AG09319 (cell line): ENCODE measurements at regions not wholly inside any gene's neighbourhood (a gene's known extent, or its start where the extent isn't known, plus 50 kb on each side); places are given as distances from the start of the nearest gene placed in this dataset.
A peak's percentile ranks its signal among the peaks of the same experiment; 100 is the strongest.

Experiments used
- DNase-seq: peaks from one replicate; pipeline ENCODE4 v3.0.0-alpha.2; 2010; ENCODE audit warnings: low read depth; ENCODE audit errors: extremely low read depth
- TF ChIP-seq, protein P1 (sequence below): IDR thresholded peaks from 2 replicates; pipeline ENCODE4 v1.5.1; 2011; ENCODE audit warnings: low read depth, mild to moderate bottlenecking, inconsistent platforms, low read length, moderate library complexity

DNA sequence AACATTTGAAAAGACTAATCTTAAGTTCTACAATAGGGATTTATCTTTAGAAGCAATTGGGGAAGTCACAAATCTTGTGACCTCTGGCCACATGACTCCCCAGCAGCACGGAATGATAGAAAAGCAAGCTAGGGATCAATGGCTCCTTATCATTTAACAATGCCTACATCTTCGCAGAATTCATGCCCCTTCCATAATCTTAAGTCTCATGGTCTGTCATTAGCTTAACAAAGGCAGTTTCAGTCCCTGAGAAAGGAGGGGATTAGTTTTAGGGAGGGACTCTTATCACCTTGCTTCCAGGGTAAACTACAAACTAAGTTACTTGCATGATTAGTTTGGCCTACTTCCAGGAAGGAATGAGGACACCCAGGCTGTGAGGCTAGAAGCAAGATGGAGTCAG is 486.0 kb downstream of the RMST start:
- no peak for DNase-seq
- TF ChIP-seq, protein P1, sequence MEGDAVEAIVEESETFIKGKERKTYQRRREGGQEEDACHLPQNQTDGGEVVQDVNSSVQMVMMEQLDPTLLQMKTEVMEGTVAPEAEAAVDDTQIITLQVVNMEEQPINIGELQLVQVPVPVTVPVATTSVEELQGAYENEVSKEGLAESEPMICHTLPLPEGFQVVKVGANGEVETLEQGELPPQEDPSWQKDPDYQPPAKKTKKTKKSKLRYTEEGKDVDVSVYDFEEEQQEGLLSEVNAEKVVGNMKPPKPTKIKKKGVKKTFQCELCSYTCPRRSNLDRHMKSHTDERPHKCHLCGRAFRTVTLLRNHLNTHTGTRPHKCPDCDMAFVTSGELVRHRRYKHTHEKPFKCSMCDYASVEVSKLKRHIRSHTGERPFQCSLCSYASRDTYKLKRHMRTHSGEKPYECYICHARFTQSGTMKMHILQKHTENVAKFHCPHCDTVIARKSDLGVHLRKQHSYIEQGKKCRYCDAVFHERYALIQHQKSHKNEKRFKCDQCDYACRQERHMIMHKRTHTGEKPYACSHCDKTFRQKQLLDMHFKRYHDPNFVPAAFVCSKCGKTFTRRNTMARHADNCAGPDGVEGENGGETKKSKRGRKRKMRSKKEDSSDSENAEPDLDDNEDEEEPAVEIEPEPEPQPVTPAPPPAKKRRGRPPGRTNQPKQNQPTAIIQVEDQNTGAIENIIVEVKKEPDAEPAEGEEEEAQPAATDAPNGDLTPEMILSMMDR: no peak

DNA sequence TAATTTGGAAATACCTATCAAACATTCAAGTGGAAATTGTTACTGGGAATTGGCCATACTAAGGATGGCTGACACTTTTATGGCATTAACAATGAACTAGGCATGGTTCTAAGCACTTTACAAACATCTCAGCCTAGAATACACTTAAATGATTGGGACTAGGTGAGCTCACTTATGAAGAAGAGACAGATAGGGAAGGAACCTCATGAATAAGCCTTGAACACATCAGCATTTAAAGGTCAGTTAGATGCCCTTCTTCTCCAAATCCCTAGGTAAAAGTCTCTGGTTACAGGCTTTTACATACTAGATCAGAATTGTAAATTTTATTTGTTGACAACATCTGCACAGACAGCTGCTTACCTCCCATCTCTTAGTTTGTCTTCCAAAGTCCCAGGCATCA is 488.6 kb downstream of the RMST start:
- TF ChIP-seq, protein P1: no peak

DNA sequence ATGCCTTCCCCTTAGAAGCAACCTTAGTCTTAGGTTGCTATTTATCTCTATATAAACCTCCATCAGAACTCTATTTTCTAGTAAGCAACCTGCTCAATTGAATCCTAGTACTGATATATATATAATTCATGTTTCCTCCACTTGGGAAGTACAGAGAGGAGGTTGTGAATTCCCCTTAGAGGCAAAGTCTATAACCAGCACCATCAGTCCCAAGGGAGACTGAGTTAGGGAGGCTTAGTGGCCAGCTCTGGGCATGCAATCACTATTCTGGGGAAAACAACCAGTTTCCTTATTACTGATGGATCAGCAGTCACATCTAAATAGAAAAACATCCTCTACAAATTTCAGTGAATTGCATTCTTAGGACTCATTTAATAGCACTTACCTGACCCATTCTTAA is 489.1 kb downstream of the RMST start:
- no peak for DNase-seq
- TF ChIP-seq, protein P1: no peak

More for the DNA sequence above, 488.6 kb downstream of the RMST start:
- no peak for DNase-seq

DNA sequence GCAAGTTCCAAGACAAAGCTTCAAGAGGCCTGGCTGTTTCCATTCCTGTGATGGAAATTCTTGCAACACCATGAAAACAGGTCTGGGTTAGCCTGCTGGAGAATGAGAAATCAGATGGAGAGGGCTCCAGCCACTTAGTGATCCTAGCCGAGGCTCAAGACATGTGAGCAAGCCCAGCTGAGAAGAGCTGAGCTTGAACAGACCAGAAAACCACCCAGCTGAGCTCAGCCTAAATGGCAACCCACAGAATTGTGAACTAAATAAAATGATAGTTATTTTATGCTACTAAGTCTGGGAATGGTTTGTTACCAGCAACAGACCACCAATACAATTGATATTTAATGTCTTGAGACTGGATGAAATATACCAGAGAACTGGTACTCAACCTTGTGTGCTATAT is 494.5 kb downstream of the RMST start:
- no peak for DNase-seq
- TF ChIP-seq, protein P1: no peak

DNA sequence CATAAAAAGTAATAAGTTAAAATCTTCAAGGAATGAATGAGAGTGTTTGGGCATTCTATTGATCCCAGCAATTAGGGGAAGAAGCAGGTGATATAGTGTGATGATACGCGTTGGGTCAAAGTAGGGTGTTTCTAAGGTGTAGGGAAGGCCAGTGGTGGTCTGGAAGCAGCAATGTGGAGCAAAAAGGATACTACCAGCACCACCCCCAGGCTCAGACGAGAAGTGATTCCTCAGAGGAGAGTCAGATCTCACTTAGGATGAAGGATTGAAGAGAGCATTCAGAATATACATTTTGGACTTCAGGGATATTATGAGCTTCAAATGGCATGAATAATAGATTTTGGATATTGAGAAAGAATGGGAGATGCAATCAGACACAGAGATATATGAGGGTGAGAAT is 497.6 kb downstream of the RMST start:
- no peak for DNase-seq

DNA sequence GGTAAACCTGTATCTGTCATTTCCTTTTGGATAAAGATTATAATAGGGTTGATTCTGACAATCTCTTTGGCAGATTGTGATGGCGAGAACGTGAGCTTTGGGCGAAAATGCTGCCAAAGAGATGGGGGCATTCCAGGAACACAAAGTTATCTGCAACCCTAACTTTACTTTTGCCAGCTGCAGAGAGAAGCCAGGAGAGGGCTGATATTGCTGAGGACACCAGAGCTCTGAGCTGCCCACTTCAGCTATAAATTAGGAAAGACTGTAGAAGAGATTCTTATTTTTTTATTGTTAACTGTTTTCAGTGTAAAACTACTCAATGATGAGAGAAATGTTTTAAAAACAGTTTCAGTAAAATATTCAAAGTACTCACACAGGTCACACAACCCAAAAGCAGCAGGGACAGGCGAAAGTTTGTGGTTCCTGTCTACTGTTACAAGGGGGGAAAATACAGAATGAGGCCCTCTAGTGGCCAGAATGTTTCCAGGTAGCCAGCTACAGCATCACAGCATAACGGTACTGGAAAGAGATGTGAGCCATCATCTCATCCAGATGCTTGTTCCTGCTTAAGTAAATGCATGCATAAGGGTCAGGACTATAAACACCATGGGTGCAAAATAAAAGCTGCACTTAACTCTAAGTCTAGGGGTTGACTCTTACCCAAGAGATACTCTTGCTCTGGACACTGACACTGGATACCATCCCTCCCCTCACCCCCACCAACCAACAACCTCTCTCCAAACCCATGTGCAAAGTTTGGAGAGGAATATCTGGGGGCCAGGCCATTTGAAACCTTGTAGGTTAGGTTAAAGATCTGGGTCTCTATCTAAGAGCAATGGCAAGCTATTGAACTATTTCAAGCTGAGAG is 498.4 kb downstream of the RMST start:
- TF ChIP-seq, protein P1: peak; percentile 49
- DNase-seq: no peak

More for the DNA sequence above, 497.6 kb downstream of the RMST start:
- TF ChIP-seq, protein P1: no peak

DNA sequence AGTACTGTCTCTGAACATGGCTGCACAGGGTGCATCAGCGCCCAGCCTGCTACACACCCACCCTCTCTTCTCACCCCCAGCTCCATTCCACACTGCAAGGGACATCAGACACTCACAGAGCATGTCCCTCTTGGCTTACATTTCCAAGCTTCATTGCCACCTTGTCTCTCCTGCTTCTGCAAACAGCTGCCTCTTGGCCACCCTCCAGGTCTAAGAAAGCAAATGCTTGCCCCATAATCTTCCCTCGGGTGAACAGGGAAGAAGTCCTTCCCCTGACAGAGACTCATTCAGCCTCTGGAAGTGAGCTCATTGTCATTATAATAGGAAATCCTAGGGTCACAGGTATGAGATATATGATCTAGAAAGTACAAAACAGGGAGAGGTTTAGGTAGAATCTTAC is 505.2 kb downstream of the RMST start:
- no peak for DNase-seq

More for the DNA sequence above, 505.2 kb downstream of the RMST start:
- TF ChIP-seq, protein P1: no peak
